HG03175 (cell line): ENCODE measurements at regions not wholly inside any gene's neighbourhood (a gene's known extent, or its start where the extent isn't known, plus 50 kb on each side); places are given as distances from the start of the nearest gene placed in this dataset.
A peak's percentile ranks its signal among the peaks of the same experiment; 100 is the strongest.
"Not testable (repeated sequence)": the region's sequence is repeated elsewhere in the genome, so short reads cannot be mapped to it uniquely, and the experiment has no call there.

Source experiments
- ATAC-seq: cut with Tn5 transposase; IDR thresholded peaks from one replicate; pipeline ENCODE4 v1.9.1; 2021; ENCODE audit warnings: mild to moderate bottlenecking, moderate library complexity; ENCODE audit not compliant: unreplicated experiment

GRCh38 chr15:22002711-22003110 lies 77.6 kb upstream of the OR4M2 start:
- not testable (repeated sequence) for ATAC-seq

DNA sequence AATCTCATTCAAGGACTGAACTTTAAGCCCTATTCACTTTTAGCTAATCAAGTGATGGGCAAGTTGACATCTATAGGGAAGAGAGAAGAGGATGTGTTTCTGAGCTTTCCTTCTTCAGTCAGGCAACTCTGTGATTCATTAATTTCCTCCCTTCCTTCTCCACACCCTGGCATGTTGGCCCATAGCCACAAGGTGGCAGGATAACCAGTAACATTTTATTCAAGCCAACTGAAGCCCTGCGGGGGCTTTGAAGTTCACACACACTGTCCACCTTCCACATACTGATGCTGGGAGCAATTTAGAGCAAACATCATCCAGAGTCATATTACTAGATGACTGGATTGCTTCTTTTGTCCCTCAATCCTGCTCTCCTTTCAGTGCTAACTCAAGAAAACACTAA lies 91.2 kb upstream of the OR4M2 start:
- ATAC-seq, result peak; percentile 92

GRCh38 chr15:21983820-21984219 lies 96.5 kb upstream of the OR4M2 start:
- ATAC-seq, result not testable (repeated sequence)

GRCh38 chr15:21979960-21980359 lies 100.4 kb upstream of the OR4M2 start:
- ATAC-seq, result not testable (repeated sequence)

- ATAC-seq, result not testable (repeated sequence)
Measured at GRCh38 chr15:21953713-21954112, 76.2 kb upstream of the POTEB start.

- not testable (repeated sequence) for ATAC-seq
Measured at GRCh38 chr15:21940302-21940701, 62.8 kb upstream of the POTEB start.
